Fibroblast of lung (primary cell): ENCODE measurements at regions not wholly inside any gene's neighbourhood (a gene's known extent, or its start where the extent isn't known, plus 50 kb on each side); places are given as distances from the start of the nearest gene placed in this dataset.
"Not testable (repeated sequence)": the region's sequence is repeated elsewhere in the genome, so short reads cannot be mapped to it uniquely, and the experiment has no call there.

ENCODE experiments used
- DNase-seq, 2 donors: peaks; one replicate each; pipeline versions ENCODE4 v3.0.0 to v3.0.0-alpha.2; 2010; ENCODE audit warnings: low read depth in 2 of 2
- H2AFZ ChIP-seq: 2 replicates; pipeline ENCODE4 v1.5.1; 2012; ENCODE audit warnings: low read length, control low read depth, inconsistent platforms
- H3K27ac ChIP-seq: 2 replicates; pipeline ENCODE4 v1.5.1; 2011; ENCODE audit warnings: low read length, control low read depth; ENCODE audit not compliant: insufficient read depth
- H3K27me3 ChIP-seq: 2 replicates; pipeline ENCODE4 v1.5.1; 2011; ENCODE audit warnings: mild to moderate bottlenecking, low read length; ENCODE audit not compliant: control insufficient read depth, insufficient read depth
- H3K36me3 ChIP-seq: 2 replicates; pipeline ENCODE4 v1.5.1; 2011; ENCODE audit warnings: low read length; ENCODE audit not compliant: control insufficient read depth, insufficient read depth
- H3K4me1 ChIP-seq: 2 replicates; pipeline ENCODE4 v1.5.1; 2011; ENCODE audit warnings: low read length; ENCODE audit not compliant: control insufficient read depth, insufficient read depth; ENCODE audit errors: extremely low read depth
- H3K4me2 ChIP-seq: 2 replicates; pipeline ENCODE4 v1.5.1; 2011; ENCODE audit warnings: low read length, control low read depth; ENCODE audit not compliant: insufficient read depth; ENCODE audit errors: extremely low read depth
- H3K4me3 ChIP-seq, 4 experiments: fragments of 200-600 bp in 1 of 4; sonication (generic) in 1 of 4; replicated peaks in 1 of 4; 2 replicates each; pipeline ENCODE4 v1.5.1; 2011 to 2016; ENCODE audit warnings: low read length in 4 of 4, low read depth in 3 of 4, mild to moderate bottlenecking in 3 of 4, control low read depth in 2 of 4, inconsistent platforms in 1 of 4, mixed read lengths in 1 of 4; ENCODE audit not compliant: insufficient read depth in 1 of 4; ENCODE audit errors: control extremely low read depth in 1 of 4
- H3K79me2 ChIP-seq: 2 replicates; pipeline ENCODE4 v1.5.1; 2012; ENCODE audit warnings: mild to moderate bottlenecking, low read length, inconsistent platforms; ENCODE audit not compliant: control insufficient read depth, insufficient read depth
- H3K9ac ChIP-seq: 2 replicates; pipeline ENCODE4 v1.5.1; 2011; ENCODE audit warnings: mild to moderate bottlenecking, low read length, control low read depth; ENCODE audit not compliant: insufficient read depth
- H3K9me3 ChIP-seq: 2 replicates; pipeline ENCODE4 v1.5.1; 2012; ENCODE audit warnings: low read depth, low read length; ENCODE audit not compliant: control insufficient read depth, insufficient read depth
- H4K20me1 ChIP-seq: 2 replicates; pipeline ENCODE4 v1.5.1; 2011; ENCODE audit warnings: low read length; ENCODE audit not compliant: control insufficient read depth, insufficient read depth; ENCODE audit errors: extremely low read depth
- CTCF ChIP-seq, 2 donors: IDR thresholded peaks in 1 of 2; conservative IDR thresholded peaks in 1 of 2; 1 replicate in 1 of 2; 2 replicates in 1 of 2; pipeline ENCODE4 v1.5.1; 2011 to 2012; ENCODE audit warnings: low read length in 2 of 2, control low read depth in 1 of 2, inconsistent platforms in 1 of 2, low read depth in 1 of 2, mild to moderate bottlenecking in 1 of 2
- EZH2 ChIP-seq: IDR thresholded peaks from 2 replicates; pipeline ENCODE4 v1.5.1; 2012; ENCODE audit warnings: low read length, control low read depth, mild to moderate bottlenecking; ENCODE audit errors: missing control alignments

- H3K36me3 ChIP-seq = no peaks in the 10 kb centered on the region
- H3K27ac ChIP-seq = no peak overlapping the region
- no peaks in the 10 kb centered on the region for H3K79me2 ChIP-seq
- TF ChIP-seq EZH2 (no peak), CTCF (conservative IDR thresholded peaks at IDR 0.05 in 1 of 2, IDR thresholded peaks at IDR 0.05 in 1 of 2; ENCODE audit: low read depth in 1 of 2, low read length in 2 of 2) (no peak)
- no peak overlapping the region for H3K4me3 ChIP-seq
- no peaks in the 10 kb centered on the region for H3K9me3 ChIP-seq
- no peaks in the 10 kb centered on the region for H3K4me1 ChIP-seq
- H4K20me1 ChIP-seq = no peaks in the 10 kb centered on the region
- no peak overlapping the region for H3K9ac ChIP-seq
- H3K4me2 ChIP-seq = no peak overlapping the region
- no peak for DNase-seq
- no peak overlapping the region for H2AFZ ChIP-seq
- H3K27me3 ChIP-seq = no peaks in the 10 kb centered on the region
Observed at GRCh38 chr6:19898141-19898740, 61.1 kb downstream of the ID4 start.

DNA sequence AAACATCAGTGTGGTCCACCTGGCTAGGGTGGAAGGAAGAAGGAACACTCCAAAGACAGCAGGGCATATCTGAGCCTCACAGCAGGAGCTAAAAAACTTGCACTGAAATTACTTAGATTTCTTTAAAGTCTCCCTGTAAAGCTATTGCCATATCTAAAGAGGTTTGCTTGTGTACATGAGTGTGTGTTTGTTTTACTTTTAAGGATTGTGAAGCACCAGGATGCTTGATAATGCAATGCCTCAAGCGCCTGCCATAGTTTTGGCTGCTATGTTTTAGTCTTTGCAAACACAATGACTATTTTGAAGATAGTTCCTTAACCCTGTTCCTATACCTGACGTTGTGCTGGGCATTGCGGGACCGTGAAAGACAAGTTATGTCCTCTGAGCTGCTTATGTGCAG is 65.0 kb downstream of the ID4 start:
- Histone ChIP-seq H3K4me2 (no peak overlapping the region), H3K4me1 (no peaks in the 10 kb centered on the region), H3K27ac (no peak overlapping the region), H2AFZ (no peak overlapping the region), H4K20me1 (no peaks in the 10 kb centered on the region), H3K9me3 (no peaks in the 10 kb centered on the region), H3K9ac (no peak overlapping the region), H3K36me3 (no peaks in the 10 kb centered on the region), H3K79me2 (no peaks in the 10 kb centered on the region), H3K27me3 (no peaks in the 10 kb centered on the region), H3K4me3 (no peak overlapping the region)
- TF ChIP-seq CTCF (conservative IDR thresholded peaks at IDR 0.05 in 1 of 2, IDR thresholded peaks at IDR 0.05 in 1 of 2; ENCODE audit: low read depth in 1 of 2, low read length in 2 of 2) (no peak), EZH2 (no peak)
- no peak for DNase-seq

GRCh38 chr6:19904408-19904807 is 67.2 kb downstream of the ID4 start:
- H3K4me3 ChIP-seq, H3K27me3 ChIP-seq, H3K27ac ChIP-seq, H3K36me3 ChIP-seq, H3K79me2 ChIP-seq, H2AFZ ChIP-seq, H3K9me3 ChIP-seq, H4K20me1 ChIP-seq, H3K9ac ChIP-seq, H3K4me1 ChIP-seq, DNase-seq, H3K4me2 ChIP-seq: not testable (repeated sequence)
